UCSD-AML1 (cell line): ENCODE measurements at regions not wholly inside any gene's neighbourhood (a gene's known extent, or its start where the extent isn't known, plus 50 kb on each side); places are given as distances from the start of the nearest gene placed in this dataset.

Experiments
- DNase-seq: peaks from one replicate; lab custom pipeline; 2025; ENCODE audit not compliant: unreplicated experiment; lab: John Stamatoyannopoulos, UW

DNA sequence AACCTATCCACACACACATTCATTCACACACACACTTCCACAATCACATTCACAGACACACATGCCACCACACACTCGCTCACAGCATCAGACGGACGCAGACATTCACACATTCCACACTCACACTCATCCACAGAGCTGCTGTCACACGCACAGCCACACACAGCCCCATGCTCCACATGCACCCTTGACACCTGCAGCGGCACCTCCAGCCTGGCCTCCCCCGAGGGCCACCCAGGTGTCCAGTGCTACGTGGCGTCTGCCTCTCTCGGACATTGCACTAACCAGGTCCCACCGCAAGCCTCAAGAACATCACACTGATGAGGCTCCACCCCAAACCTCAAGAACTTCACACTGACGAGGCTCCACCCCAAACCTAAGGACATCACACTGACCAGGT lies 155.2 kb downstream of the RBFOX3 start:
- no peak for DNase-seq

DNA sequence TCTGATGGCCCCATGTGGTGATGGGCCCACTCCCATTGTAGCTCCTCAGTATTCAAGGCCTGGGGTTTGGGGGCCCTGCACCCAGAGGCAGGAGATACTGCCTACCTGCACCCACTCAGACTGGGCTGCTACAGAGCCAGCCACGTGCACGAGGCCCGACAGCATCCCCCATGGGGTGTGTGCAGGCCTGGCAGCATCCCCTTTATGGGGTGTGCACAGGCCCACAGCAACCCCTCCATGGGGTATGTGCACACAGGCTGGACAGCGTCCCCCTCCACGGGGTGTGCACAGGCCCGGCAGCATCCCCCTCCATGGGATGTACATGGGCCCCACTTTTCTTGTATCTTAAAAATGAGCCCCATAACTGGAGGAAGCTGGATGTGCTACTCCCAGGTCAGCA lies 156.0 kb downstream of the RBFOX3 start:
- DNase-seq, result no peak

DNA sequence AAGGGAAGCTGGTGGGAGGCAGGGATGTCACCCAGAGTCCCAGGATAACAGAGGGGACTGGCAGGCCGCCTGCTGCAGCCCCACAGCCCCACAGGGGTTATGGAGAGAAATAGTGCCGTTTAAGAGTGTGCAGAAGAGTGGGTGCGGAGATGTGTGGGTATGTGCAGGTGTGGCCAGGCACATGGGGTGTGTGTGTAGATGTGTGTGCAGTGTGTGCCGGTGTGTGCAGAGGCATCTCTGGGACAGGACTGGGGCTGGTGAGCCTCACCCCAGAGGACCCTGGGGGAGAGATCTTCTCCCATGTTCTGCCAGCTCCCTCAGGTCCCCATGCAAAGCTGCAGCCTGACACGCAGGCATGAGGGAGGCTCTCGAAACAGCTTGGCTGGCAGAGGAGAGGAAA lies 157.4 kb downstream of the RBFOX3 start:
- no peak for DNase-seq

DNA sequence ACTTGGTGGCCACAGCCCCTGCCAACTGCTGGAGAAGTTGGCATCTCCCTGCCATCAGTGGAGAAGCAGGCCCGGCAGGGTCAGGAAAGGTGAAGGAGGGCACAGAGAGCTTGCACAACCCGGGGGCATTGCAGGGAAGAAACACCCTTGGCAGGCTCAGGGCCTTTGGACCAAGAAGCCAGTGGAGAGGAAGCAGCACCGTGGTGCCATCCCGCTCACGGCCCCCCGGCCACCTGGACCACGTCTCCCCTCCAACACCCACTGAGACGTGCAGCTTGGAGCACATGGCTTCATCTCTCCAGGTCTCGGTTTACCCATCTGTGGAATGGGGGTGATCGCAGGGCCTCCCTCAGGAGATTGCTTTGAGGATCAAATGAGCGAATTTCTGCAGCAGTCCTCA lies 158.1 kb downstream of the RBFOX3 start:
- no peak for DNase-seq

DNA sequence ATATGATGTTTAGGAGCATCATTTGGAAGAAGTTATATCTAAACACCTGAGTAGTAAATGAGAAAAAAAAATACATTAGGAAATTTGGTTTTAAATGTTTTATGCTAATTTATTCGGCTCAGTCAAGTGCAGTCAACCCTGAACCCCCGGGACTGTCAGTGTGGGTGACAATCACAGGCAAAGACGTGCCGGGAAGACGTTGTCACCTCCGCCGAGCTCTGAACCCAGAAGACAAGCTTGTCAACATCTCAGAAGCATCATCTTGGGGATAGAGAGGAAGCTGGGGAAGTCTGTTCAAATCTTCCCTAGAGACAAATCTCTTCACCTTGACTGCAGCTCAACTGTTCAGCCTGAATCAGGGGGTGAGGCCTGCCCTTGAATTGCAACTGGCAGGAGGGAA lies 159.7 kb downstream of the RBFOX3 start:
- no peak for DNase-seq

DNA sequence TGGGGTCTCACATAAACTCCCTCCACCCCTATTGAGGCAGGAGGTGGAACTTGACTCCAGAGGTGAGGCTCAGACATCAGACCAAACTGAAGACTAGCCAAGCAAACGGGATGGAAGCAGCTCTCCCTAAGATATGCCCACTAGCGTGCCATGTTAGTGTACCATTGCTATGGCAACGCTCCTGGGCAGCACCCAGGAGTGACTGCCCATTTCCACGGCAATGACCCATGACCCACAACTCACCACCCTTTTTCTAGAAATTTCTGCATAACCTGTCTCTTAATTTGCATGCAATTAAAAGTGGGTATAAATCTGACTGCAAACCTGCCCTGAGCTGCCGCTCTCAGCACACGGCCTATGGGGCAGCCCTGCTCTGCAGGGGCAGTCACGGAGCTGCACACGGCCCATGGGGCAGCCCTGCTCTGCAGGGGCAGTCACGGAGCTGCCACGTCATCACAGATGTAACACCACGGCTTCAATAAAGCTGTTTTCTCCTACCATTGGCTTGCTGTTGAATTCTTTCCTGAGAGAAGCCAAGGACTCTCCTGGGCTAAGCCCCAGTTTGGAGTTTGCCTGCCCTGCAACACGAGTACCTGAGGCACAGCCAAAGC lies 164.3 kb downstream of the RBFOX3 start:
- DNase-seq, result no peak

DNA sequence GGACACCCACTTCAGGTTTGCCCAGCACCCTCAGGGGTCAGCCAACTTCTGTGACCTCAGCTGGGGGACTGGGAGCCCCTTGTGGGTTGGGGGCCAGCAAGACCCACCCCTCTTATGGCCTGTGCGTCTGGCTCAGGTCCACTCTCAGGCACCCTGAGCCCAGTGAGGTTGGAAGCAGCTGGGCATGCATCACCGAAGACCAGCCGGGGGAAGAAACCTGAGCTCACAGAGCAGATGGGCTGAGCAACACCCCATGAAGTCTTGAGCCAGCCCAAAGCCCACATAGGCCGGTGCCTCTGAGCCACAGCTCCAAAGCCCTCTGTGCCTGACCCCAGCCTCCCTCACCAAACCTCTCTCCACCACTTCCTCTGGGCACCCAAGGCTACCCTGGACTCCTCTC lies 166.7 kb downstream of the RBFOX3 start:
- DNase-seq, result no peak

DNA sequence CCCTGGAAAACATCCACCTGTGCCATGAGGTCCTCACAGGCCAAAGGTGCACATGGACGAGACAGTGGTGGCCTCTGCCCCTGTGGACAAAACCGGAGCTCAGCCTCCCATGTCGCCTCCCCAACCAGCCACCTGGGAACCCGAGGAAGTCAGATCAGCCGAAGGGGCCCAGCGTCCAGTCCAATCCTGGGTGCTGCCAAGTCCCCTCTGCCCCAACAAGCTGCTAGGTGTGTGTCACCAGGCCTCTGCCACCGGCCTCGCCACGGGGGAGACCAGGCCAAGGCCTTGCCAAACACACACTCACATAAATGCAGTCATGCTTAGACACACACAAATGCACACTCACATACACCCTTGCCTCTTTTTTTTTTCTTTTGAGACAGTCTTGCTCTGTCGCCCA lies 167.8 kb downstream of the RBFOX3 start:
- DNase-seq, result no peak

DNA sequence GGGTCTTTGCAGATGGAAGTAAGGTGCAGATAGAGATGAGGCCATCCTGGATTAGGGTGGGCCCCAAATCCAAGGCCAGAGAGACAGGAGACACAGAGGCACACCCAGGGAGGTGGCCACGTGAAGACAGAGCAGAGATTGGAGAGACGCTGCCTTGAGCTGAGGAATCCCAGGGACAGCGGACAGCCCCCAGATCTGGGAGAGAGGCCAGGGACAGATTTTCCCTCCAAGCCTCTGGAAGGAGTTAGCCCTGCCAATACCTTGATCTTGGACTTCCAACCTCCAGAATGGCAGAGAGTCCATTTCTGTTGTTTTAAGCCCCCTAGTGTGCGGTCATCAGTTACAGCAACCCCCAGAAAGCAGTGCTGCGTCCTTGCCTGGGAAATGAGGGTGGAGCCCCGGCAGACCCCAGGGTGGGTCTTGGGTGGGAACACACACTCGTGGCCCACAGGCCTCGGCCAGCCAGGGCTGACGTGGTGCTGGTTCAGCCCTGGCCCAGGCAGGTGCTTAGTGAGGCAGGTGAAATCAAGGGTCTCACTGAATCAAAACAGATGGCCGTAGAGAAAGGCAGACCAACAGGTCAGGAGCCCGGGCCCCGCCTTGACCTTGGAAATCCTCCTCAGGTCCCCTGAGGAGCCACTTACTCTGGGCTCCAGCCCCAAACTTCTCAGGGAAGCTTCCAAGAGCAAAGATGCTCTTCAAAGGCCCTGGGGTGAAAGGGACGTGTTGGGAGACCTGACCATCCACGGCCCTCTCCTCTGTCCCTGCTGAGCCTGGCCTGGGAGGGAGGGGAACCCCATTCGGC lies 169.3 kb downstream of the RBFOX3 start:
- DNase-seq, result no peak

DNA sequence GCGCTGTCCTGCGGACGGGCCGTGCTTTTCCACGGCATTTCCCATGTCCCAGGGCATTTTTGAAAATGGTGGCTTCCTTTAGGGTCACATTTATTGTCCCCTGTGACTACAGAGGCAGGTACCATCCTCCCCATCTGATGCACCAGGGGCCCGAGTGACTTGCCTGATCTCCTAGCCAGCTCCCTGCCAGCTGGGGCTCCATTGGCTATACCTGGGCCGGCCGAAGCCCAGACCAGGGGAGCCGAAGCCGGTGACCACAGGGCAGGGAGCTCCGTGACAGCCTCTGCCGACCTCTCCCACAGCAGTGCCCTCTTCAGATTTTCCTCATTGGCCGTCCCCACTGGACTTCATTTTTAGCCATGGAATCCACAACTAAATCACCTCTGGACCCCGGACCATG lies 170.6 kb downstream of the RBFOX3 start:
- no peak for DNase-seq

DNA sequence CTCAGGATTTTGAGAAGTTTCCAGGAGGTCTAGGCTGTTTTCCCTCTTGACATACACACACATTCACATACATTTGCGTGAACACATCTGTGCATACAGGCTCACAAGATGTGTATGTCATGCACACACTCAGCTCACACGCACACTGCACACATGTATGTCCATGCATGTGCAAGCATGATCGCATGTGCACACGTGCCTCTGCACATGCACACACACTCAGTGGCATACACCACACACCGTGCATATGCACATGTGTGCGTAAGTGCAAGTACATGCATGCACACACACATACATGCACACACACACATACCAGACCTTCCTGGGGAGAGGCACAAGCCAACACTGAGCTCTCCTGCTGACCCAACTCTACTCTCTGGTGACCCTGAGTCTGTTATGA lies 171.4 kb downstream of the RBFOX3 start:
- DNase-seq, result no peak

DNA sequence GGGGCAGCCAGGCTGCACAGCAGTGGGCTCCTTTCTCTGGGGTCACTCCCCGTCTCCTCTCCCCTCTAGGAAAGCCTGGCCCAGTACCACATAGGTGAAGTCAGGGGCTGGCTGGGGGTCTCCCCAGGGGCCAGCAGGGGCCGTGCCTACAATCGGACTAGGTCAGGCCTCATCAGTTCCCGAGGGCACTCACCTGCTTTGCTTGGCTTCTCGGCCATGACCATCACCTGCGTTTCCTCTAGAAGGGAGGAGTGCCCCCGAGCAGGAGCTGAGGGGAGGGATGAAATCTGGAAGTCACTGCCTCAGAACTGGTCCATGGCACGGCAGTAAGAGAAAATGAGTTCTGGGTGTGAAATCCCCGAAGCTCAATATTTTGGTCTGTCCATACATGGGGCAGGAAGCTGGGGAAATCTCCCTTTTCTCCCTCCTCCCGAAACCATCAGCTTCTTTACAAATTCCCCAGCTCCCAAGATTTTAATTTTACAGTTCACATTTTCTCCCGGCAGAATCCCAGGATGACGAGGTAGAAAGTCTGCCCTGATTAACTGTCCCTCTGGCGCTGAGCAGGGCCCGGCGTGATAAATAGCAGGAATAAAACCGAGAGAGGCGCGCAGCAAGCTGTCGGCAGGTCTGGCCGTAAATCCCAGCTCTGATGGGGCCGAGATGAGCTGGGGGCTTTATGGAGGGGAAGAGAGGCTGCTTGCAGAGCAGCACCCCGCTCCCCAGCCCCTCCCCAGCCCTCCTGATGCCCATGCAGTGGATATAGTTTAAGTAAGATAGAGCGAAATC lies 172.1 kb downstream of the RBFOX3 start:
- DNase-seq, result no peak

DNA sequence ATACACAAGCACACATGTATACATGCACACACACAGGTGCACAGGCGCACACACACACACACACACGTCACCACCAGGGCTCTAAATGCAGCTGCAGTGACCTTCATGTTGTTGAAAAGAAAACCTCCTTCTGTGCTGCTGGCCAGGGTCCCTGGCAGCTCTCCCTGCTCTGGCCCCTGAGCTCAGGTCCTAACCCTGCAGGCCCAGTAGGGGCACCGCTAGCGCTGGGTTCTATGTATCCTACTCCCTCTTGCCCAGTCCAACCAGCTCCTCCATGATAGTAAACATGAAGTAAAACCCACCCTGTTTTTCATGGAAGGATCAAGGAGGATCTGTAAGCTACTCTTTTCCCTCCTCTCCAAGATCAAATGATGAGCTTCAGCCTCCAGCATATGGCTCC lies 172.8 kb downstream of the RBFOX3 start:
- no peak for DNase-seq

DNA sequence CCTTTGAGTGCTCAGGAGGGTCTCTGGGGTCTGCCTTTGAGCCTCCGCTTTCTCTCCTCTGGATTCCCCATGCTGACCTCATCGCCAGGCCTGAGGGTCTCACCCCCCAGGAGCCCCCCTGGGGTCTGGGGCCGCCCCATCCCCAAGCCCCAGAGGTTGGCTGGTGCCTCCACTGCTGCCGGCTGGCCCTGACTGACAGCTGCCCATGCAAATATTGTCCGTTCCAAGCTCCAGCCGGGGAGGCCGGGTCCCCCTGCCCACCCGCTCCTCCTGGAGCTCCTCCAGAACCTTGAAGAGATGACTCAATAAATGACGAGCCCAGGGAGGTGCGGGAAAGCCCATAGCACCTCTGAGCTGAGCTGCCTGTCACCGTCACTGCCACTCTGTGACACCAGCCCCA lies 173.8 kb downstream of the RBFOX3 start:
- DNase-seq, result no peak

DNA sequence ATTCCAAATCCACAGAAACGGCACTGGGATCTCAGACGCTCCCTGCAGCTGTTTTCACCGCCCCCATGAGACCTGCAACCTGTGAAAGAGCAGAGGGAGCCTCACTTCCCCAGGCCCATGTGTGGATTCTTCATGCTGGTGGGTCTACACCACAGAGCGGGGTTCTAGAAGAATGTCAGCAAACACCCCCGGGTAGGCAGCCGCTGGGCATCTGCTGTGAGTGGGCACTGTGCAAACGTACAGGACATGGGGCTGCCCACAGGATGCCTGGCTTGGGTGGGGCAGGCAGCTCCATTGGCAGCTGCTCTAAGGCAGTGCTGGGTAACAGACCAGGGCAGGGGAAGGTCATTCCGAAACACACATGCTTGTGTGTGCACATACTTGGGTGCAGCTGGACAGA lies 174.9 kb downstream of the RBFOX3 start:
- DNase-seq, result no peak

DNA sequence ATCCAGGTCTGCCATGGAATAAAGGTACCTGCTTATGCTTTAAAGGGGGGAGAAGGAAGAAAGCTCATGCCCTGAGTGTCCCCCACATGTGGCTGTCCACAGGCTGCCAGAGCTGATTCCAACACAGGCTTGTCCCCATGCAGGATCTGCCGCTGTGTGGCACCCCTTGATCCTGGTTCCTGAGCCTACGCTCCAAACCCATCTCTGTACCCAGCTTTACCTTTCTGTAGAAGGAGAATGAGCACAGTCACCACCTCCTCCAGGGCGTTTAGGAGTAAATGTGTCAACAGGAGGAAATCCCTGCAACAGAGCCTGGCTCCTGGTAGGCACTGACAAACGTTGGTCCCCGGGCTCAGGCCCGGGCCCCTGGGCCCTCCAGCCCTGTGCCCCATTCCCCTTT lies 175.6 kb downstream of the RBFOX3 start:
- DNase-seq, result no peak

DNA sequence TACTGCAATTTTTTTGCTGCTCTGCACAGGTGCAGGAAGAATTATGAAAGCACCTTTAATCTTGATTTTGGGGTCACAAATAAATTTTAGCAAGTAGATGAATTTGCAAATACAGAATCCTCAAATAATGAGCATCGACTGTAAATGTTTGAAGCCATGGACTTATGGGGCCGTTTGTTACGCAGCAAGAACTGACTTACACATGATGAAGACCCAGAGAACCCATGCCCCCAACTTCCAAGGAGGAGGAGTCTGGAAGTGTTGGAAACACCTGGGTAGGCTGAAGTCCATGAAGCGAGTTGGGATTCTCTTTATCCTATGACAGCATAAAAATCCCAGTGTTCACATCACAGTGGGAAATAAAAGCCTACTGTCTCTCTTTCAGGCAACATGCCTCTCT lies 176.6 kb downstream of the RBFOX3 start:
- no peak for DNase-seq

DNA sequence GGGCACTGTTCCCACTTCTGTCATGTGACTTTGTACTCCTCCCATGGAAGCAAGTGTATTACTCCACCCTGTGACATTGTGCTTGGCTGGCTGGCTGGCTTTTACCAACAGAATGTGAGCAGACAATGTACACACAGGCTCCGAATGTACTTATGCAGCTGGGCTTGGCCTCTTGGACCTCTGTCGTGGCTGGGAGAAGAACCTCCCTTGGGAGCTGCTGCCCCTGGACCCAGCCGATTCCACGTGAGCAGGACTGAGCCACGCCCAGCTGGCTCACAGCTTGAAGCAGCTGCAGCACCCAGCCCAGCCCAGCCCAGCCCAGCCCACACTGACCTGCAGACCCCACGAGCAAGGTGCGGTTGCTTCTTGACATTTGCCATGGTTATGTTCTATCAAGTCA lies 177.5 kb downstream of the RBFOX3 start:
- no peak for DNase-seq

DNA sequence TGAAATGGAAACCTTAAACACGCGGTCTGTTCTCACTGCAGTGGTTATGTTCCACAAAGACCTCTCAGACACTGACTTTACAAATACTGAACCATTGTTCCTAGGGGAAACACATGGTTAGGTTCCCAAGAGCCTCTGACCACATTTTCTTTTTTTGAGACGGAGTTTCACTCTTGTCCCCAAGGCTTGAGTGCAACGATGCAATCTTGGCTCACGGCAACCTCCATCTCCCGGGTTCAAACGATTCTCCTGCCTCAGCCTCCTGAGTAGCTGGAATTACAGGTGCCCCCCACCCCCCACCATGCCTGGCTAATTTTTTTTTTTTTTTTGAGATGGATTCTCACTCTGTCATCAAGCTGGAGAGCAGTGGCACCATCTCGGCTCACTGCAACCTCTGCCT lies 179.7 kb downstream of the RBFOX3 start:
- no peak for DNase-seq

DNA sequence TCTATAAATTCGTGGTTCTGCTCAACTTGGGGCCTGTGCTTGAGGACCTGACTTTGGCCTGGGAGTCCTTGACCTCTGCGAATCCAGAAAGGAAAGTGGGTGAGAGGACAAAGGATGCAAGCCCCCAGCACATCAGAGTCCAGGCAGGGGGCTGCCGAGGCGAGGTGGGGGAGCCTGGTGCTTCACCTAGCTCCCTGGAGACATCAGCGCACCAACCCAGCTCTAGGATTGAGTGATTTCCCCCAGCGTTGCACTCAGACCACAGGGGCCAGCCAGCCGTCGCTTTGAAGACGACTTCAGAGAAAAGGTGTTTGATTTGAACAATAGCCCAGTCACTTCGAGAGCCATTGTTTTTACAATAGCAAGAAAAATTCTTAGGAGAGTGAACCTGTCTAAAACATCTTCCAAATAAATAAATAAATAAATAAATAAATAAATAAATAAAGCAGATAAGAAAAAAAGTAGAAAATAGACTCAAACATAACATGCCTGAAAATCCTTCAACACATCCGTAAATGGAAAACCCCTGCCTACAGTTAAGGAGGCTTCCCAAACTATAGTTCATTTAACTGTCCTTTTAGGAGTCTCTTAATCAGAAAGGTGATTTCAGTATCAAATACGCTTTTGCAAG lies 180.9 kb downstream of the RBFOX3 start:
- no peak for DNase-seq

DNA sequence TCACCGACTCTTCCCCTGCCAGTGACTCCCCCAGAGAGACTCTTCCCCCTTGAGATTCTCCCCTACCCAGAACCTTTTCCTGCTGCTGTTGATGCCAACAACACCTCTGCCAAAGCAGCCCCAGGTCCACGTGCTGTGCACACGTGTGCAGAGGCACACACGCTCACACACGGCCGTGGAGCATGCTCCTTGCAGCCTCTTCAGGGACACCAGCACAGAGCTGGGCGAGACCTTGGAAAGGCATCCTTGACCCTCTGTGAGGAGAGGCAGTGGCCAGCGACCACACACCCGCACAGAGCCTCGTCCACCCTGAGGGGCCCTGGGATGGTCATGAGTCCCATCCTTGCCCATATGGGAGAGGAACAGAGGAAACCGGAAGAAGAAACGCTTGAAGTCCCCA lies 181.9 kb downstream of the RBFOX3 start:
- no peak for DNase-seq
